GM12878 (cell line): ENCODE measurements at regions not wholly inside any gene's neighbourhood (a gene's known extent, or its start where the extent isn't known, plus 50 kb on each side); places are given as distances from the start of the nearest gene placed in this dataset.

Source experiments
- ATAC-seq: fragments of 200-7000 bp; cut with Tn5 transposase; 3 replicates; pipeline ENCODE4 v1.9.1; 2020; ENCODE audit warnings: mild to moderate bottlenecking, moderate library complexity
- BruUV-seq: library from RNA; stranded (reverse); fragments of 400-500 nt; replicated peaks from 2 replicates; lab custom pipeline; 2021; lab: Mats Ljungman, UMichigan
- CTCF ChIA-PET: fragments of 300-600 bp; sonication (Branson Sonifier 250); formaldehyde crosslinking; extraction: SDS; loops from one replicate; lab custom pipeline; 2021; ENCODE audit warnings: inconsistent platforms; lab: Yijun Ruan, JAX
- POLR2A ChIA-PET: fragments of 350-600 bp; formaldehyde crosslinking; extraction: SDS; loops from one replicate; lab custom pipeline; 2021; ENCODE audit warnings: inconsistent platforms; lab: Charles Lee
- RAD21 ChIA-PET: fragments of 300-600 bp; sonication (Branson Sonifier 250); formaldehyde crosslinking; loops from one replicate; lab custom pipeline; 2023; ENCODE audit warnings: antibody characterized with exemption; ENCODE audit not compliant: unreplicated experiment; lab: Charles Lee
- SMC1A ChIA-PET: fragments of 300-600 bp; sonication (Branson Sonifier 250); formaldehyde crosslinking; loops from one replicate; lab custom pipeline; 2023; ENCODE audit not compliant: unreplicated experiment, uncharacterized antibody; lab: Charles Lee
- DNase-seq: peaks from one replicate; pipeline ENCODE4 v3.0.0-alpha.2; 2011; ENCODE audit warnings: low read depth, low spot score
- FAIRE-seq: peaks from 3 replicates; lab custom pipeline; 2011; peaks lifted over from hg19 to GRCh38; lab: Jason Lieb, UNC
- H2AFZ ChIP-seq: 2 replicates; pipeline ENCODE4 v1.6.0; 2011; ENCODE audit warnings: low read depth, low read length, control low read depth; ENCODE audit not compliant: control insufficient read depth
- H3K27ac ChIP-seq: 2 replicates; pipeline ENCODE4 v1.5.1; 2011; ENCODE audit warnings: control low read depth; ENCODE audit not compliant: control insufficient read depth, insufficient read depth
- H3K27me3 ChIP-seq, 2 experiments: replicated peaks in 1 of 2; 2 replicates each; pipeline versions ENCODE4 v1.6.0 to v1.6.1; 2011; ENCODE audit warnings: low read length in 1 of 2; ENCODE audit not compliant: control insufficient read depth in 2 of 2, insufficient read depth in 2 of 2
- H3K36me3 ChIP-seq, 2 experiments: 2 replicates each; pipeline ENCODE4 v1.5.1; 2011; ENCODE audit warnings: low read length in 1 of 2; ENCODE audit not compliant: control insufficient read depth in 2 of 2, insufficient read depth in 2 of 2
- H3K4me1 ChIP-seq: 2 replicates; pipeline ENCODE4 v1.6.1; 2011; ENCODE audit warnings: mild to moderate bottlenecking, low read length, moderate library complexity, mixed read lengths; ENCODE audit not compliant: control insufficient read depth, insufficient read depth
- H3K4me2 ChIP-seq: 2 replicates; pipeline ENCODE4 v1.6.0; 2011; ENCODE audit warnings: control low read depth; ENCODE audit not compliant: control insufficient read depth, insufficient read depth
- H3K4me3 ChIP-seq: fragments of 200-600 bp; sonication (generic); 2 replicates; pipeline ENCODE4 v1.5.1; 2016
- H3K79me2 ChIP-seq: 2 replicates; pipeline ENCODE4 v1.6.0; 2011; ENCODE audit warnings: low read length; ENCODE audit not compliant: control insufficient read depth, insufficient read depth
- H3K9ac ChIP-seq: 2 replicates; pipeline ENCODE4 v1.8.0; 2011; ENCODE audit warnings: low read length, control low read depth, mixed read lengths; ENCODE audit not compliant: control insufficient read depth, insufficient read depth
- H3K9me3 ChIP-seq: replicated peaks from 3 replicates; pipeline ENCODE4 v1.5.1; 2011; ENCODE audit warnings: mild to moderate bottlenecking, low read length; ENCODE audit not compliant: control insufficient read depth, insufficient read depth
- H4K20me1 ChIP-seq: 2 replicates; pipeline ENCODE4 v1.6.0; 2011; ENCODE audit not compliant: control insufficient read depth, insufficient read depth
- ATF3 ChIP-seq: IDR thresholded peaks from 2 replicates; pipeline ENCODE4 v1.6.1; 2011; ENCODE audit warnings: low read depth, mild to moderate bottlenecking, low read length, moderate library complexity, borderline replicate concordance; ENCODE audit errors: extremely low read depth
- BACH1 ChIP-seq: fragments of 450-650 bp; IDR thresholded peaks from 2 replicates; pipeline ENCODE4 v1.6.1; 2017; ENCODE audit warnings: mild to moderate bottlenecking, borderline replicate concordance
- FOS ChIP-seq: IDR thresholded peaks from 3 replicates; pipeline ENCODE4 v1.6.1; 2011; ENCODE audit warnings: borderline replicate concordance; ENCODE audit not compliant: insufficient read length; ENCODE audit errors: extremely low read depth
- HDGF ChIP-seq: fragments of 450-650 bp; IDR thresholded peaks from 2 replicates; pipeline ENCODE4 v1.6.1; 2016; ENCODE audit warnings: antibody characterized with exemption
- HSF1 ChIP-seq: fragments of 150-350 bp; IDR thresholded peaks from 2 replicates; pipeline ENCODE4 v1.6.1; 2014; ENCODE audit warnings: mild to moderate bottlenecking, low read depth, low read length
- IKZF2 ChIP-seq, 2 experiments: fragments of 450-650 bp; IDR thresholded peaks; 2 replicates each; pipeline ENCODE4 v1.6.1; 2017; ENCODE audit warnings: mild to moderate bottlenecking in 2 of 2, moderate library complexity in 2 of 2
- MYC ChIP-seq: IDR thresholded peaks from 2 replicates; pipeline ENCODE4 v1.6.1; 2011; ENCODE audit warnings: mild to moderate bottlenecking, low read length, moderate library complexity, inconsistent platforms; ENCODE audit not compliant: insufficient read depth, insufficient replicate concordance, insufficient read length, severe bottlenecking
- NFYB ChIP-seq: IDR thresholded peaks from 2 replicates; pipeline ENCODE4 v1.6.1; 2011; ENCODE audit warnings: low read depth, mild to moderate bottlenecking, low read length, improper control_type of control experiment, moderate library complexity; ENCODE audit not compliant: insufficient read depth
- PAX8 ChIP-seq: fragments of 450-650 bp; IDR thresholded peaks from 2 replicates; pipeline ENCODE4 v1.6.1; 2017; ENCODE audit warnings: mild to moderate bottlenecking, moderate library complexity
- POLR2A ChIP-seq: IDR thresholded peaks from 2 replicates; pipeline ENCODE4 v1.6.1; 2011; ENCODE audit warnings: low read depth, mild to moderate bottlenecking, low read length
- RAD51 ChIP-seq: fragments of 450-650 bp; IDR thresholded peaks from 2 replicates; pipeline ENCODE4 v1.6.1; 2016; ENCODE audit warnings: moderate library complexity, mild to moderate bottlenecking, inconsistent platforms
- SMC3 ChIP-seq: IDR thresholded peaks from 2 replicates; pipeline ENCODE4 v1.6.1; 2011; ENCODE audit warnings: low read length, improper control_type of control experiment, borderline replicate concordance
- SPI1 ChIP-seq: IDR thresholded peaks from 2 replicates; pipeline ENCODE4 v1.6.1; 2011; ENCODE audit warnings: low read depth, mild to moderate bottlenecking, low read length, moderate library complexity, borderline replicate concordance; ENCODE audit not compliant: insufficient read depth
- TCF7 ChIP-seq: IDR thresholded peaks from 2 replicates; pipeline ENCODE4 v1.6.1; 2014; ENCODE audit warnings: antibody characterized with exemption, borderline replicate concordance
- ZBED1 ChIP-seq: IDR thresholded peaks from 2 replicates; pipeline ENCODE4 v1.6.1; 2016; ENCODE audit warnings: borderline replicate concordance
- ZNF24 ChIP-seq: fragments of 450-650 bp; IDR thresholded peaks from 2 replicates; pipeline ENCODE4 v1.6.1; 2017; ENCODE audit warnings: antibody characterized with exemption, mild to moderate bottlenecking
- ZSCAN29 ChIP-seq: fragments of 450-650 bp; IDR thresholded peaks from 2 replicates; pipeline ENCODE4 v1.6.1; 2017; ENCODE audit warnings: mild to moderate bottlenecking, moderate library complexity
- WGBS: methylation state at CpG from one replicate; pipeline ENCODE4 v1.1.6; 2016; ENCODE audit warnings: low lambda C conversion rate; ENCODE audit not compliant: insufficient replicate concordance, insufficient coverage; ENCODE audit errors: missing lambda C conversion rate; 5-methylcytosine and 5-hydroxymethylcytosine counted together
- in situ Hi-C: fragments of 300-500 bp; cut with MboI; formaldehyde crosslinking; loops from 9 replicates; pipeline ENCODE4 v1.14.3; 2018; ENCODE audit warnings: mixed read lengths
- intact Hi-C: fragments of 100-400 bp; cut with micrococcal nuclease; formaldehyde crosslinking; loops from one replicate; pipeline ENCODE4 v1.14.2; 2022; ENCODE audit not compliant: unreplicated experiment

GRCh38 chr2:172281648-172282570 lies 145.5 kb upstream of the ITGA6 start:
- Histone ChIP-seq H3K27ac (no peak overlapping the region), H3K4me3 (no peak overlapping the region), H3K9ac (no peak overlapping the region), H4K20me1 (no peaks in the 10 kb centered on the region), H3K79me2 (no peaks in the 10 kb centered on the region), H3K4me1 (no peaks in the 10 kb centered on the region), H3K27me3 (no peaks in the 10 kb centered on the region), H3K9me3 (peaks cover 3% of the 10 kb centered on the region; the same call in 1 of the 3 replicates), H2AFZ (no peak overlapping the region), H3K4me2 (no peak overlapping the region), H3K36me3 (no peaks in the 10 kb centered on the region)
- in situ Hi-C loops (no loop called here), intact Hi-C loops (no loop called here)
- TF ChIP-seq POLR2A = no peak
- no peak for TF ChIP-seq RAD51
- TF ChIP-seq PAX8 = no peak
- no peak for TF ChIP-seq ZNF24
- ChIA-PET SMC1A (no interaction called here), POLR2A (no interaction called here), CTCF (interaction anchor here (0.7 kb wide), 1 partner anchor 10 kb away, joined by 4 read pairs; no protein-coding TSS in a partner anchor), RAD21 (no interaction called here)
- DNase-seq = no peak
- BruUV-seq = no TSS peak
- no peak for ATAC-seq
- 36% methylated on average over 3 of the region's 3 CpGs for WGBS
- FAIRE-seq = no peak

- no peak for DNase-seq
- Histone ChIP-seq H3K36me3 (no peaks in the 10 kb centered on the region), H3K79me2 (no peaks in the 10 kb centered on the region), H3K9ac (no peak overlapping the region), H3K27me3 (no peaks in the 10 kb centered on the region), H4K20me1 (no peaks in the 10 kb centered on the region), H3K4me1 (no peaks in the 10 kb centered on the region), H2AFZ (no peak overlapping the region), H3K27ac (no peak overlapping the region), H3K4me3 (no peak overlapping the region), H3K9me3 (no peaks in the 10 kb centered on the region), H3K4me2 (no peak overlapping the region)
- BruUV-seq = no TSS peak
- no peak for FAIRE-seq
- ChIA-PET POLR2A (no interaction called here), CTCF (interaction anchor here (0.6 kb wide), 1 partner anchor 614 kb away, joined by 3 read pairs; no protein-coding TSS in a partner anchor), RAD21 (no interaction called here), SMC1A (no interaction called here)
- in situ Hi-C loops = no loop called here
- no peak for ATAC-seq
- intact Hi-C loops = no loop called here
- WGBS = 61% methylated on average over 5 of the region's 5 CpGs
- TF ChIP-seq POLR2A (no peak), HDGF (no peak), ZBED1 (no peak), TCF7 (no peak), HSF1 (no peak), SMC3 (no peak), NFYB (no peak), FOS (no peak), ATF3 (no peak), ZSCAN29 (no peak), SPI1 (no peak), IKZF2 (IDR thresholded peaks at IDR 0.05) (no peak), MYC (no peak), BACH1 (no peak)
Observed at GRCh38 chr2:172282944-172283343, 144.4 kb upstream of the ITGA6 start.
